ENCODE measurements at regions not wholly inside any gene's neighbourhood (a gene's known extent, or its start where the extent isn't known, plus 50 kb on each side); places are given as distances from the start of the nearest gene placed in this dataset.
"Not testable (repeated sequence)": the region's sequence is repeated elsewhere in the genome, so short reads cannot be mapped to it uniquely, and the experiment has no call there.

DNA sequence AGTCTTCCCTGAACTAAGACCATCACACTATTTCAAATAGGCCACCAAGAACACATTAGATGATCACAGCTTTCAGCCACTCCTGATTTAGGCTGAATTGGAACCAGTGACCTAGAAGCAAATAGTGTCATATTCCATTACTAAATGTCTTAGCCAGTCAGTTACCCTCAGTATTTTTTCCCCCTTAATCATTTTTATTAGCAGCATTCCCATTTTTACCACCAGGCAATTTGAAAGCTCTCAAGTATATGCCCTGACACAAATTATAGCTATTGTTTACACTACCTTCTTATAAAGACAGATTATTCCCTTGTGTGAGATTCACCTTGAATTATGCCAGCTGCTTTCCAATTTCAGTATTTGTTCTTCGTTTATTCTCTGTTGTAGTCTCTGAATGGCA, 1146.9 kb downstream of the PDHA2 start:
- no peak for DNase-seq
- no peaks in the 10 kb centered on the region for H3K27me3 ChIP-seq (ENCODE audit: control insufficient read depth, insufficient read depth, low read length)
- no peak overlapping the region for H3K4me3 ChIP-seq (ENCODE audit: insufficient read depth, low read depth, low read length)
- H3K36me3 ChIP-seq (replicated peaks; ENCODE audit: control insufficient read depth, insufficient read depth, low read length), result no peaks in the 10 kb centered on the region

DNA sequence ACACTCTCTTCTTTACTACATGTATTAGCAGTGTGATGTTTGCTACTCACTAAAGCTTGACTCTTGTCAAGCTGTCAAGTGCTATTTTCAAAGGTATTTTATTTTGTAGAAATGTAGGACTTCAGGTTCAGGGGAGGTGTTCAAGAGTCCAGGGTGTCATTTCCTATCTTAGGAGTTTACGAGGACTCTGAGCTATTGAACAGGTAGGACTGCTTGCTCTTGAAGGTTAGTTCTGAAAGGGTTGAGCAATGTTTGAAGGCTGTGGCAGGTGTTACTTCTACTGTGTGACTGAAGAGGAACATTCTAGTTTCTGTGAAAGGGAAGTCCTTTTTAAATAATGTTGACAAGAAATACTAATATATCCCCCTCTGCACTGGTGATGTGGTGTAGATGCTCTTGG, 1151.2 kb downstream of the PDHA2 start:
- Histone ChIP-seq H3K27me3 (ENCODE audit: control insufficient read depth, insufficient read depth, low read length) (no peaks in the 10 kb centered on the region), H3K4me3 (ENCODE audit: insufficient read depth, low read depth, low read length) (no peak overlapping the region), H3K36me3 (replicated peaks; ENCODE audit: control insufficient read depth, insufficient read depth, low read length) (no peaks in the 10 kb centered on the region)
- no peak for DNase-seq

DNA sequence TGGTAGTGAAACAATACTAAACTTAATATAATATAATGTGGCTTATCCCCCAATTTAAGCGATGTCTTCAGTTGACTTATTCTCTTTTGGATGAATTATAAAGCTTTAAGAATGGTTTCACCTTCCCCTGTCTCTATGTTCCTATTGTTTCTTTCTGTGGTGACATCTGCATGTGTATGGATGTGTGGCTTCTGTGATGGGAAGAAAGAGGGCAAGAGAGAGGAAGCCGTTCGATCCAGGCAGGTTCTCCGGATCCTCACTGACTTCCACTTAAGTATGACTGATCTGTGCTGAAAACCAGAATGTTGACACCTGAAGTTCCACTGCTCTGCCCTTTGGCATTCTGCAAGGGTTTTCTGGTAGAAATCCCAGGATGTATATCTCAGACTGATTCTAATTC, 1150.8 kb downstream of the STPG2 start:
- Histone ChIP-seq H3K36me3 (replicated peaks; ENCODE audit: control insufficient read depth, insufficient read depth, low read length) (no peaks in the 10 kb centered on the region), H3K27me3 (ENCODE audit: control insufficient read depth, insufficient read depth, low read length) (no peaks in the 10 kb centered on the region), H3K4me3 (ENCODE audit: insufficient read depth, low read depth, low read length) (no peak overlapping the region)
- DNase-seq, result no peak

DNA sequence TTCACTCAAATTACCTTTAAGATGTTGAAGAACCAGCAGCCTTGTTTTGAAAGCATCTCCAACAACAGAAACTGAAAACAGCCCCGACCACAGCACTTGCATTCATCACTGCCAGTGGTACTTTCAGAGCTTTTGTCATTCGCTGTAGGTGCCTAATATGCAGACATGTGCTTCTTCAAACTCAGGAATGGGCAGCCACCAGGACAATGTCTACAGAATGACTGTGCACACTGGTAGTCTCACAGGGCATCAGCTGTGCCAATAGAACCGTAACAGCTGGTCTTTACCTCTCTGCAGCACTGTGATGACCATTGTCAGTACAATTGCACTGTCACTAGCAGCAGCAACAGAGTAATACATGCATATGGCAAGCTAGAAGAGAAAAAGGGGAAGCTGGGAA, 1149.7 kb downstream of the STPG2 start:
- no peak for DNase-seq
- H3K27me3 ChIP-seq (ENCODE audit: control insufficient read depth, insufficient read depth, low read length), result no peaks in the 10 kb centered on the region
- H3K4me3 ChIP-seq (ENCODE audit: insufficient read depth, low read depth, low read length), result no peak overlapping the region
- no peaks in the 10 kb centered on the region for H3K36me3 ChIP-seq (replicated peaks; ENCODE audit: control insufficient read depth, insufficient read depth, low read length)

DNA sequence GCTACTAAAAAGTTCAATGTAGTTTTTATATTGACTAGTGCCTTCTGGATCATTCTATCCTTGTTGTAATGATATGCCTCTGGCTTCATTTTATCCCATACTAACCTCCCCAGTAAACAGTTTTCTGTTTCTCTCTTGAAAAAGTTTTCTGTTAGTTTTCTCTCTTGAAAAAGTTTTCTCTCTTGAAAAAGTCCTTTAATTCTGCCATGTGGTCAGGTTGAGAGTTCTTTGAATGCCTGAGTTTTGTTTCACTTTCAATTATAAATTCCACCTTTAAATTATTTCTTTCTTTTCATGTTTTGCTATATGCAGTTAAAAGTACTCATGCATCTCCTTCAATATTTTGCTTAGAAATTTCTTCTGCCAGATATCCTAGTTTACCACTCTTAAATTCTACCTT, 1139.6 kb downstream of the STPG2 start:
- Histone ChIP-seq H3K27me3 (ENCODE audit: control insufficient read depth, insufficient read depth, low read length) (no peaks in the 10 kb centered on the region), H3K36me3 (replicated peaks; ENCODE audit: control insufficient read depth, insufficient read depth, low read length) (no peaks in the 10 kb centered on the region)
- no peak for DNase-seq

GRCh38 chr4:97013309-97013708, 1130.0 kb downstream of the STPG2 start:
- DNase-seq, result no peak
- Histone ChIP-seq H3K4me3 (ENCODE audit: insufficient read depth, low read depth, low read length) (no peak overlapping the region), H3K27me3 (ENCODE audit: control insufficient read depth, insufficient read depth, low read length) (no peaks in the 10 kb centered on the region), H3K36me3 (replicated peaks; ENCODE audit: control insufficient read depth, insufficient read depth, low read length) (no peaks in the 10 kb centered on the region)

More for the DNA sequence above, 1139.6 kb downstream of the STPG2 start:
- no peak overlapping the region for H3K4me3 ChIP-seq (ENCODE audit: insufficient read depth, low read depth, low read length)

DNA sequence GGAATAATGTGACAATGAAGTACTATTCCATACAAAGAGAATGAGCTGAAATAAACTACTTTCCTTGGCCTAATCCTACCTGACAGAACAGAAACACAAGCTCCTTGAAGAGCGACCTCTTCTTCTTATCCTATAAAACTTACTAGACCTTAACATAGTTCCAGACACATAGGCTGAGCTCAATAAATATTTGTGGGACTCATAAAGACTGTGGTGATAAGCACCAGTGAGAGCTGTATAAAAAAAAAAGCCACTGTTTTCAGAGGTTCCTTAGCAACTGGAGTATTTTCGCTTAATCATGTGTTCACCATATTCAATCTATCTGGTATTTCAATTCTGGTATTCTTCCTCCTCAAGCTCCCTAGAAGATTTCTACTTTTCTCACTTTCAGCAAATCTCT, 1129.6 kb downstream of the STPG2 start:
- H3K36me3 ChIP-seq (replicated peaks; ENCODE audit: control insufficient read depth, insufficient read depth, low read length), result no peaks in the 10 kb centered on the region
- H3K4me3 ChIP-seq (ENCODE audit: insufficient read depth, low read depth, low read length), result no peak overlapping the region
- no peak for DNase-seq
- no peaks in the 10 kb centered on the region for H3K27me3 ChIP-seq (ENCODE audit: control insufficient read depth, insufficient read depth, low read length)

GRCh38 chr4:97015301-97015700, 1128.0 kb downstream of the STPG2 start:
- no peak for DNase-seq
- Histone ChIP-seq H3K4me3 (ENCODE audit: insufficient read depth, low read depth, low read length) (no peak overlapping the region), H3K36me3 (replicated peaks; ENCODE audit: control insufficient read depth, insufficient read depth, low read length) (no peaks in the 10 kb centered on the region), H3K27me3 (ENCODE audit: control insufficient read depth, insufficient read depth, low read length) (no peaks in the 10 kb centered on the region)

DNA sequence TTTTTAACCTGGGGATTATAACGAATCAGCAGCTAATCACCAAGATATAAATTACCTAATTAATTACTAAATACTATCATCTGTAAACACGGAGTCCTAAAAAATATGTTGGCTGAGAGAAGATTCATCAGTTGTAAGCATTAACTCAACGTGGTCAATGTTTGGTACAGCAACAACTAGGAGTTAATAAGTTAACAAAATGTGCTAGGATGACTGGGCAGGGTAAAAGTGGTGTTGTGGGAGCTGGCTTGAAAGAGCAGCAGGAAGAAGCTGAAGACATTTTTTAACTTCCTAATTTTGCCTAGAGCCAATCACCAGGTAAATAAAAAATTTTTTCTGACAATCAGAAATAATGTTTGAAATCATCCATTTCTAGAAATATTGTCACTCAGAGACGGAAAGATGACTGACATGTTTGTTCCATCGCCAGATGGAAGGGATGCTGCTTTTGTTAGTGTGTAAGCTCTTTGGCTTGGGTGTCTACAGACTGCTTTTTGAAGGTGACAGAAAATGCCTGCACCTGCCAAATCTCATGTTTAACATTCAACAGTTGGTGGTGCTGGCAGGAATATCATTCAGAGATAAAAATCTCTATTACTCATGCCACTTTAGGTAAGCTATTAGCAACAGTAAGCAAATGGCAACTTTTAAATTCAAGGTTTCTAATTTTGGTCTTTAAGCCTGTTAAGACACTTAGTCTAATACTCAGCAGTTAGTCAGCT, 1126.9 kb downstream of the STPG2 start:
- no peak for DNase-seq
- H3K36me3 ChIP-seq (replicated peaks; ENCODE audit: control insufficient read depth, insufficient read depth, low read length), result no peaks in the 10 kb centered on the region
- H3K27me3 ChIP-seq (ENCODE audit: control insufficient read depth, insufficient read depth, low read length), result no peaks in the 10 kb centered on the region
- H3K4me3 ChIP-seq (ENCODE audit: insufficient read depth, low read depth, low read length), result no peak overlapping the region

DNA sequence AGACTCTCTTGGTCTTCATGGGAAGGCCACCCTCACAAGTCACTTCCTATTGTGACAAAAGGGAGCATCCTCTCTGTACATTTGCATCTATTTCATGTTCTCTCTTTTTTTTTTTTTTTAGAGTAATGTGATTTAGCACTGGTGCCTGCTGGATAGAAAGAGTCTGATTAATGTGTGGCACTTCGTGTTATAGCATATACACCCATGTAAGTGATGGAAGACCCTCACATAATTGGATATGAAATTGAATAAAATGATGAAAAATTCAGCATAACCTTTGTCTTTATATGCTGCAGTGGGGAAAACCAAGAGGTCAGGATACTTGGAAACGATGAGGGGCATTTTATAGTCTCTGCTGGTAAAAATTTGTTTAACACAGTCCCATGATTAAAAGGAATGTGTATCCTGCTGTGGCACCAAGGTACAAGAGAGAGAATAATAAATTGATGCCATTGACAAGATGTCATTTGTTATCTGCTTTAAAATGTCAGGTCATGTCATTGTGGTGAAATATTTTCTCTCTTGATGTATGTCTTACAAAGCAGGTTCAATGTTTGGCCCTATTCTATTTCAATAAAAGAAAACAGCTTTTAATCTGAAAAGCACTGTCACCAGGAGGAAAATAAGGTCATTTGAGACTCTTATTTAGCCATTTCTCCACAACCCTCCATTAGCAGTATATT, 1115.4 kb downstream of the STPG2 start:
- Histone ChIP-seq H3K27me3 (ENCODE audit: control insufficient read depth, insufficient read depth, low read length) (no peaks in the 10 kb centered on the region), H3K36me3 (replicated peaks; ENCODE audit: control insufficient read depth, insufficient read depth, low read length) (no peaks in the 10 kb centered on the region), H3K4me3 (ENCODE audit: insufficient read depth, low read depth, low read length) (no peak overlapping the region)
- no peak for DNase-seq

DNA sequence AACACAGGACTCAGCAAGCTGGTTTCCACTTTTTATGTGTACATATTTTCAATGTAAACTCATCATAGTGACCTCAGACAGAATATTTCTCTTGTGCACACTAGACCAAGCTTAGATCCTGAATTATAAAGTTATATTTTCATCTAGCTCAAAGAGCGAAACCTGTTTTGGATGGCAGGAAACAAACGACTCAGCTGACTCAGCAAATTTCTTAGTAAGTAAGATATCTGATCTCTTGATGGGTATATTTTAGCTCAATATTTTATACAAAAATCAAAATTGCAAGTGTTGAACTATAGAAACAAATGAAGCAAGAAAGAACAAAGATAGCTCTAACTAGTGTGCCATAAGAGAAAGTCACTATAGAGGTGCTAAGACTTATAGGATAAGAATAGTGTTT, 1114.5 kb downstream of the STPG2 start:
- H3K4me3 ChIP-seq (ENCODE audit: insufficient read depth, low read depth, low read length), result no peak overlapping the region
- H3K36me3 ChIP-seq (replicated peaks; ENCODE audit: control insufficient read depth, insufficient read depth, low read length), result no peaks in the 10 kb centered on the region
- no peak for DNase-seq
- H3K27me3 ChIP-seq (ENCODE audit: control insufficient read depth, insufficient read depth, low read length), result no peaks in the 10 kb centered on the region

GRCh38 chr4:97037411-97038145, 1105.7 kb downstream of the STPG2 start:
- H3K36me3 ChIP-seq (replicated peaks; ENCODE audit: control insufficient read depth, insufficient read depth, low read length); H3K27me3 ChIP-seq (ENCODE audit: control insufficient read depth, insufficient read depth, low read length); DNase-seq: not testable (repeated sequence)
- H3K4me3 ChIP-seq (ENCODE audit: insufficient read depth, low read depth, low read length), result peak overlapping the region; percentile 29

GRCh38 chr4:97038146-97038516, 1105.1 kb downstream of the STPG2 start:
- H3K4me3 ChIP-seq (ENCODE audit: insufficient read depth, low read depth, low read length), result peak overlapping the region; percentile 29
- no peaks in the 10 kb centered on the region for H3K36me3 ChIP-seq (replicated peaks; ENCODE audit: control insufficient read depth, insufficient read depth, low read length)
- no peaks in the 10 kb centered on the region for H3K27me3 ChIP-seq (ENCODE audit: control insufficient read depth, insufficient read depth, low read length)
- no peak for DNase-seq

- Histone ChIP-seq H3K27me3 (ENCODE audit: control insufficient read depth, insufficient read depth, low read length) (no peaks in the 10 kb centered on the region), H3K4me3 (ENCODE audit: insufficient read depth, low read depth, low read length) (no peak overlapping the region), H3K36me3 (replicated peaks; ENCODE audit: control insufficient read depth, insufficient read depth, low read length) (no peaks in the 10 kb centered on the region)
- no peak for DNase-seq
These were observed 1070.6 kb downstream of the STPG2 start for GRCh38 chr4:97072666-97073065.

GRCh38 chr4:97073194-97073593, 1070.1 kb downstream of the STPG2 start:
- no peaks in the 10 kb centered on the region for H3K27me3 ChIP-seq (ENCODE audit: control insufficient read depth, insufficient read depth, low read length)
- no peak overlapping the region for H3K4me3 ChIP-seq (ENCODE audit: insufficient read depth, low read depth, low read length)
- DNase-seq, result no peak
- H3K36me3 ChIP-seq (replicated peaks; ENCODE audit: control insufficient read depth, insufficient read depth, low read length), result no peaks in the 10 kb centered on the region

Measured in H7 (cell line).